ENCODE measurements at regions not wholly inside any gene's neighbourhood (a gene's known extent, or its start where the extent isn't known, plus 50 kb on each side); places are given as distances from the start of the nearest gene placed in this dataset.

- TF ChIP-seq ZNF660 (CRISPR knock-in tag; IDR thresholded peaks at IDR 0.05; ENCODE audit: borderline replicate concordance, low read depth) (no peak), NFE2L2 (IDR thresholded peaks at IDR 0.05; ENCODE audit: low read length) (no peak), ZNF160 (CRISPR knock-in tag; IDR thresholded peaks at IDR 0.05) (peak; percentile 68; the same call in 1 of the 2 replicates), ZNF281 (CRISPR knock-in tag; IDR thresholded peaks at IDR 0.05; ENCODE audit: borderline replicate concordance) (peak; percentile 98), THAP8 (CRISPR knock-in tag; IDR thresholded peaks at IDR 0.05; ENCODE audit: borderline replicate concordance) (no peak), TEAD2 (CRISPR knock-in tag; IDR thresholded peaks at IDR 0.05) (0 out of 2 replicates have a peak, but pooled peaks have one; percentile 54), ZKSCAN8 (CRISPR knock-in tag; IDR thresholded peaks at IDR 0.05; ENCODE audit: borderline replicate concordance) (peak; percentile 99), RNF219 (CRISPR knock-in tag; IDR thresholded peaks at IDR 0.05) (no peak; the same call in 1 of the 2 replicates), ZNF563 (CRISPR knock-in tag; IDR thresholded peaks at IDR 0.05) (peak; percentile 62; the same call in 1 of the 2 replicates), ZNF142 (CRISPR knock-in tag; IDR thresholded peaks at IDR 0.05) (peak; percentile 67; the same call in 1 of the 2 replicates), PHF21A (CRISPR knock-in tag; IDR thresholded peaks at IDR 0.05) (peak; percentile 99), ZNF567 (CRISPR knock-in tag; IDR thresholded peaks at IDR 0.05; ENCODE audit: borderline replicate concordance) (peak; percentile 91; the same call in 1 of the 2 replicates), GLMP (CRISPR knock-in tag; IDR thresholded peaks at IDR 0.05; ENCODE audit: borderline replicate concordance) (no peak), ESRRA (CRISPR knock-in tag; IDR thresholded peaks at IDR 0.05; ENCODE audit: low read depth) (peak; percentile 99), MAF1 (CRISPR knock-in tag; IDR thresholded peaks at IDR 0.05; ENCODE audit: borderline replicate concordance) (no peak)
Observed at GRCh38 chr6:167733740-167734661, 92.7 kb upstream of the AFDN start (continued).
